ENCODE measurements at regions not wholly inside any gene's neighbourhood (a gene's known extent, or its start where the extent isn't known, plus 50 kb on each side); places are given as distances from the start of the nearest gene placed in this dataset.

GRCh38 chr9:21687351-21687750 lies 115.1 kb upstream of the MTAP start (continued):
- TF ChIP-seq ZBTB33 (IDR thresholded peaks at IDR 0.05) (no peak), YY1 (IDR thresholded peaks at IDR 0.05) (no peak), NR2F2 (IDR thresholded peaks at IDR 0.05) (no peak), SP1 (IDR thresholded peaks at IDR 0.05) (no peak), HNF4A (conservative IDR thresholded peaks at IDR 0.05) (no peak)
- TF ChIP-seq, protein P1, sequence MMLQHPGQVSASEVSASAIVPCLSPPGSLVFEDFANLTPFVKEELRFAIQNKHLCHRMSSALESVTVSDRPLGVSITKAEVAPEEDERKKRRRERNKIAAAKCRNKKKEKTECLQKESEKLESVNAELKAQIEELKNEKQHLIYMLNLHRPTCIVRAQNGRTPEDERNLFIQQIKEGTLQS (IDR thresholded peaks at IDR 0.05): no peak

GRCh38 chr9:21688108-21689102 lies 114.0 kb upstream of the MTAP start:
- Histone ChIP-seq H3K27ac (ENCODE audit: low read depth in 1 of 2, low read length in 2 of 2) (no peak overlapping the region), H3K9me3 (ENCODE audit: control insufficient read depth in 4 of 4, low read length in 3 of 4) (no peaks in the 10 kb centered on the region), H3K4me3 (ENCODE audit: low read depth in 1 of 3, low read length in 3 of 3) (no peak overlapping the region), H3K9ac (ENCODE audit: low read depth in 1 of 2, low read length in 2 of 2) (no peak overlapping the region), H3K36me3 (ENCODE audit: control insufficient read depth in 4 of 4, insufficient read depth in 3 of 4, low read depth in 1 of 4, low read length in 3 of 4) (no peaks in the 10 kb centered on the region), H3K4me1 (ENCODE audit: control insufficient read depth in 4 of 4, insufficient read depth in 4 of 4, low read length in 3 of 4) (no peaks in the 10 kb centered on the region), H3K27me3 (ENCODE audit: control insufficient read depth in 4 of 4, insufficient read depth in 4 of 4, low read length in 3 of 4) (no peaks in the 10 kb centered on the region)
- DNase-seq (ENCODE audit: low spot score): no peak
- no peak for TF ChIP-seq NR2F2 (IDR thresholded peaks at IDR 0.05)
- no peak for TF ChIP-seq RXRA (IDR thresholded peaks at IDR 0.05)
- no peak for TF ChIP-seq HNF4G (IDR thresholded peaks at IDR 0.05)
- no peak for TF ChIP-seq REST (IDR thresholded peaks at IDR 0.05)
- no peak for TF ChIP-seq TAF1 (conservative IDR thresholded peaks at IDR 0.05)
- no peak for TF ChIP-seq HNF4A (conservative IDR thresholded peaks at IDR 0.05)
- TF ChIP-seq, protein P1 (IDR thresholded peaks at IDR 0.05): no peak
- TF ChIP-seq ZBTB33 (IDR thresholded peaks at IDR 0.05): no peak
- no peak for TF ChIP-seq MAX (IDR thresholded peaks at IDR 0.05)
- no peak for TF ChIP-seq EGR1 (IDR thresholded peaks at IDR 0.05; ENCODE audit: low read depth in 2 of 2)
- TF ChIP-seq JUND (IDR thresholded peaks at IDR 0.05): no peak
- no peak for TF ChIP-seq YY1 (IDR thresholded peaks at IDR 0.05)
- TF ChIP-seq, protein P2, sequence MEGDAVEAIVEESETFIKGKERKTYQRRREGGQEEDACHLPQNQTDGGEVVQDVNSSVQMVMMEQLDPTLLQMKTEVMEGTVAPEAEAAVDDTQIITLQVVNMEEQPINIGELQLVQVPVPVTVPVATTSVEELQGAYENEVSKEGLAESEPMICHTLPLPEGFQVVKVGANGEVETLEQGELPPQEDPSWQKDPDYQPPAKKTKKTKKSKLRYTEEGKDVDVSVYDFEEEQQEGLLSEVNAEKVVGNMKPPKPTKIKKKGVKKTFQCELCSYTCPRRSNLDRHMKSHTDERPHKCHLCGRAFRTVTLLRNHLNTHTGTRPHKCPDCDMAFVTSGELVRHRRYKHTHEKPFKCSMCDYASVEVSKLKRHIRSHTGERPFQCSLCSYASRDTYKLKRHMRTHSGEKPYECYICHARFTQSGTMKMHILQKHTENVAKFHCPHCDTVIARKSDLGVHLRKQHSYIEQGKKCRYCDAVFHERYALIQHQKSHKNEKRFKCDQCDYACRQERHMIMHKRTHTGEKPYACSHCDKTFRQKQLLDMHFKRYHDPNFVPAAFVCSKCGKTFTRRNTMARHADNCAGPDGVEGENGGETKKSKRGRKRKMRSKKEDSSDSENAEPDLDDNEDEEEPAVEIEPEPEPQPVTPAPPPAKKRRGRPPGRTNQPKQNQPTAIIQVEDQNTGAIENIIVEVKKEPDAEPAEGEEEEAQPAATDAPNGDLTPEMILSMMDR (IDR thresholded peaks at IDR 0.05; ENCODE audit: low read depth, low read length, missing input control): no peak
- no peak for TF ChIP-seq FOXA1 (IDR thresholded peaks at IDR 0.05)
- TF ChIP-seq FOXA2 (IDR thresholded peaks at IDR 0.05): no peak
- no peak for TF ChIP-seq SP1 (IDR thresholded peaks at IDR 0.05)
- no peak for TF ChIP-seq GABPA (IDR thresholded peaks at IDR 0.05 in 1 of 2, conservative IDR thresholded peaks at IDR 0.05 in 1 of 2)
- 77% methylated on average over 8 of the region's 8 CpGs for WGBS

Measured in liver (tissue), 8 donors.